GM19395 (cell line): ENCODE measurements at regions not wholly inside any gene's neighbourhood (a gene's known extent, or its start where the extent isn't known, plus 50 kb on each side); places are given as distances from the start of the nearest gene placed in this dataset.

ENCODE experiments used
- ATAC-seq: cut with Tn5 transposase; IDR thresholded peaks from one replicate; pipeline ENCODE4 v1.9.1; 2021; ENCODE audit warnings: mild to moderate bottlenecking, moderate library complexity; ENCODE audit not compliant: unreplicated experiment

DNA sequence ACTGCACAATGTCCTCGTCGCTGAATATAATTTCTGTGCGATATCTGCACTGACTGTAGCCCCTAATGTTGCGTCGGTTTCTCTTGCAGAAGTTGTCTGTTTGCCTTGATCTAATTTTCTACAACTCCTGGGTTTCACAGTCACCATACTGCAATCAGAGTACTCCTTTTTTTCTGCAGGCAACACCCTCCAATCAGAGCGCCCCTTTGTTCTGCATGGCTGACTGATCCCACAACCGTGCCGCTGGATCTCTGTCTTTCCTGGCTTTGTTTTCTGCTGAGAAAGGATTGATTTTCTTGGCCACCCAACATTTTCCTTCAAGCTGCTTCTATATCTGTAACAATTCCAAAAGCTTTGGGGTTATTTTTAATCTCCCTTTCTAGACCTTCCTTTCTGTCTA is 182.2 kb upstream of the SMARCA2 start:
- no peak for ATAC-seq

DNA sequence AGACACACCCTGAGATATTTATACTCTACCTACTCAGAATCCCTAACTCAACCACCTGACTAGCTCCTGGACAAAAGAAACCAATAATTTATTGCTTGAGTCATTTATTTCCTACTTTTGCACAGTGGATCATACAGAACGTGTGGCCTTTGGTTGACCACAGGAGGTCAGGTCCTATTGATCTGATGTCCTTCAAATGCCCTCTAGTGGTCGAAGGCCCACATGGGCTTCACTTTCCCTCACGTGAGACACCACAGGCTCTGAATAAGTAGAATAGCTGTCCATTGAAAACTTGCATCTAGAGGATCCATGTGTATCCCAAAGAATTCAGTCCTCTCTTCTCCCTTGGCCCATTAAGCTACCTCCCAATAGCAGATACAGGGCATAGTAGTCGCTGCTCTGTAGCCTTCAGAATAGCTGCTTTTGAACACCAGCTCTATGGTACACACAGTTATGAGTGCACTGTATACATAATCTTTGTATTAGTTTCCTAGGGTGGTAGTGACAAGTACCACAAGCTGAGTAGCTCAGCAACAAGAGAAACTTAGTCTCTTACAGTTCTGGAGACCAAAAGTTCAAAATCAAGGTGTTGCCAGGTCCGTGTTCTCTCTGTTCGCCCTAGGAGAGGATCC is 177.6 kb upstream of the SMARCA2 start:
- peak; percentile 79 for ATAC-seq

DNA sequence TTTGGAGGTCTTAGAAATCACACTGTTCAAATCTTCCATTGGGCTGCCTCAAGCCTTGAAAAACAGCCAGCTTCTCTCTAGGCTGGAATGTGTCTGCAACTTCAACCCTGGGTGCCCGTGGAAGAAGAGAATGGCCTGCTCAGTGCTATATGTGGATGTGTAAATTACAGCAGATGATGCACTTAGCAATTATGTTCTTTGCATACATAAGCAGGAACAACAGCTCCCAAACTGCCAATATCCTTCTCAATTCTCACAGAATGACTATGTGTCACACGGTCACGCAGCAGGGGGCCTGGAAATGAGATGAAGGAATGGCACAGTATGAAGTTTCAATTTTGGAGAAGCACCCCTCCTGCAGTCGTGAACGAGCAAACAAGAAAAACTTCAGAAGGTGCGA is 175.2 kb upstream of the SMARCA2 start:
- ATAC-seq, result no peak

DNA sequence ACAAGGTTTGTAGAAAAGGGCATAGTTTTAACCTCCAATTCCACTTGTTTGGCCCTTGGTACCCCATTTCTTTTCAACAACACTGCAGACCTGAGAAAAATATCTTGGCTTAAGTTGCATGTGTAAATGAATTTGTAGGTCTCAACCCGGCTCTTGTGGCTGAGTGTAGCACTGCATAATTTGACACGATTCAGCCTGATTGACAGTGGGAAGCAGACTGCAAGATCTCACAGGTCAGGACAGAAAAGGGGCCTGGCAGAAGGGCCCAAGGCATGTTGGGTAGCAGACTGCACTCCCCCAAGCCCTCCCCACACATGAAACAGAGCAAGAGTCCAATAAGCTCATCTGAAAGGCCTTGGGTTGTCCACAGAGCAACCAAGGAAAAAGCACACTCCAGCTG is 169.7 kb upstream of the SMARCA2 start:
- no peak for ATAC-seq

DNA sequence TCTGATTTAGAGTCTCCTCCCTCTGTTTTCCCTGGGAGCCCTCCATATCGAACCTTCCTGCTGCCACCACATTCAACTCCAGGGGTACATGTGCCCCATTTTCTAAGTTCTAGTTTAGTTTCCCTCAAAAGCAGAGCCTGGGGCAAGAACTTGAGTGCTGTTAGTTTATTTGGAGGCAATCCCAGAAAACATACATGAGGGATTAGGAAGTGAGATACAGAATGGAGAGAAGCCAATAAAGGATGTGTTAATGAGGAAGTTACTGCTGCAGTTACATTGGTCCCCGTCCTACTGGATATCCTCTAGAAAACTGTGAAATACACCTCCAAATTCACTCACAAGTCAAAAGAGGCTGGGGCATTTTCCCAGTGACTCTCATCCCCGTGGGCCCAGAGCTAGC is 159.4 kb upstream of the SMARCA2 start:
- no peak for ATAC-seq

DNA sequence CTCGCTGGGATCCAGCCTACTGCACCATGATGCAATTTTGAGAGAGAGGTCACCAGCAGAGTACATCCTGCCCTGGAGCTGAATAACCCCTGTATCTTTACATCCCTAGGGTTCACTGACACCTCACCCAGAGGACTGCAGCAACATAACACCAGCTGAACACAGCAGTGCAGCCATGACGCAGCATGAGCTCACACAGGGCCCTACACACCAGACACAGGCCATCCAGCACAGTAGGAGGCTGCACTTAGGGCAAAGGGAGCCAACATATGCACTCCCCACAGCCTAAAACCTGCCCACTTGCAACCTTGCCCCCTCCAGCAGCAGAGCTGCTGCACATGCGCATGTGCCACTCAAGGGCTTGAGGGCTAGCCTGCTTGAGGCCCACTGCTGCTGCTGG is 157.3 kb upstream of the SMARCA2 start:
- no peak for ATAC-seq

DNA sequence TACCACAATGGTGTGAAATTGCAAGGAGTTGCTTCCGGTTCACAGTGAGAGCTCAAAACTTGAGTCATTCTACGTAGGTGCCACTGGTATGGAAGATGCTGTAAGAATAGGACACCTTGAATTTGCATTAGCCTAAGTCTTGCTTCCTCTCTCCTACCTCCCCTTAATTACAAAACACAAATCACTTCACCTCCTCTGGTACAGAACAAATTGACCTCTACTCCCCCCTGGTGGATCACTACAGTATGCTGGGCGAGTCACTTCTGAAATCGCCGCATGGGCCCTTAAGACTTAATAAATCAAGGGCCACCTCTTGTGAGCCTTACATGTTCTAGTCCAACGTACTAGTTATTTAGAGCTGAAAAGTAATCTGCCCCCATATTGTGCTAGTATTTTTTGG is 145.3 kb upstream of the SMARCA2 start:
- ATAC-seq, result peak; percentile 91

DNA sequence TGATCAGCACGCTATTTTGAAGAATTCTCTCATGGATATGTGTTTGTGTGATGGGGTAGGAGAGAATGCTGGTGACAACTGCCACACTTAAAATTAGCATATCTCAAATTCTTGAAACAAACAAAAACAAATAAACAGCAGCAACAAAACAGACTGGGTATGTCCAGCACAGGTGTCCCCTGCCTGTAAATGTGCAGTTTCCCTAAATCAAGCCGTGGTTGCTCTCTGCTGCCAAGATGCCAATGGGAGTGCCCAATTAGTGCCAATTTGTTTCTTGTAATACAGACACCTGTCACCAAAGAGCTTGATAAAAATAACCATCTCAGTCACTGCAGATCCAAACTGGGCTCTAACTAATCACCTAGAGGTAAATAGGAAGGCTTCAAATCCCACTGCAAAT is 144.2 kb upstream of the SMARCA2 start:
- no peak for ATAC-seq

DNA sequence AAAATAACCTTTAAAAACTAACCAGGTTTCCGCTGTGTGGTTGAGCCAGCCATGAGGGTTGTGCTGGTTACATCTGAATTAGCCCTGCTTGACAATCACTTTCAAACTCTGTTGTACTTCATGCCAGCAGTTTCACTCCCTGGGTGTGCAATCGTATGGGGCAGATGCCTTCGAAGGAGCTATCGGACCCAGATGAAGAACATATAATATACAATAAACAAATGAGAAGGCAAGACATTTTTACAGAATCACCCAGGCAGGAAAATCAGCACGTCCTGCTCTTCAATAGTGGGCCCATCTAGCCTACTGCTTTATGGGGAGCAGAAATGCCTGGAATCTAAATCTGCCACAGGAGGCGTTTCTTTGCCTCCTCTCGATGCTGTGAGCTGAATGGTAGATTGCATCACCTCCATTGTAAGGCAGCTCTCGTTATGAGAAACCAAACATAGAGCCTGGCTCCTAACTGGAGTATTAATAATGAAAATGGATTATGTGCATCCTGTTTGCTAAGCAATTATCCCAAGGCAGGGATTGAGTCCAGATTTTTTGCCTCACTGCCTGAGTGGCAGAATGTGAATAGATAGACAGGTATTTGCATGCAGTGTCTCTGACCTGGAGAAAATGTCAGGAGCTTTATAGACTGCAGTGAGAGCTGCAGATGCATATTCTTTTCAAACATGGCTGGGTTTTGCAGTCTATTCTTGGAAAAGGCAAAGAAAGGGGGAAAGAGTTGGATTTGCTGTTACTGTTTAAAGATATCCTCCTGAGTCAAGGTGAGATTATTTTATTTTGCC is 143.3 kb upstream of the SMARCA2 start:
- ATAC-seq, result no peak

DNA sequence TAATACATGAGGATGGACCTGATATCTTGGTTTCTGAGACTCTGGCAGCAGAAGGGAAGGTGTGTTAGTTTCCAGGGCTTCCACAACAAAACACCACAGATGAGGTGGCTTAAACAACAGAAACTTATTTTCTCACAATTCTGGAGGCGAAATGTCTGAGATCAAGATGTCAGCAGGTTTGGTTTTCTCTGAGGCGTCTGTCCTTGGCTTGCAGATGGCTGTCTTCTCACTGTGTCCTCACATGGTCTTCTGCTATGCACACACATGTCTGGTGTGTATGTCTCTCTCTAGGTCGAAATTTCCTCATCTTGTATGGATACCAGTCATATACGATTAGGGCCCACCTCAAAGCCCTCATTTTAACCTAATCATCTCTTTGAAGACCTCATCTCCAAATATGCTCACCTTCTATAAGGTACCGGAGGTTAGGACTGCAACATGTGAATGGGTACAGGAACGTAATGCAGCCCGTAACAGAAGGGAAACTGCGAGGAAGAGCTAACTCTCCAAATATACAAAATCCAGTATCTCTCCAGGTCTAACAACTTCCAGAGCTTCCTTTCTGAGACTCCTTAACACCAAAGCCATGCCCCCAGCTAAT is 139.8 kb upstream of the SMARCA2 start:
- no peak for ATAC-seq

DNA sequence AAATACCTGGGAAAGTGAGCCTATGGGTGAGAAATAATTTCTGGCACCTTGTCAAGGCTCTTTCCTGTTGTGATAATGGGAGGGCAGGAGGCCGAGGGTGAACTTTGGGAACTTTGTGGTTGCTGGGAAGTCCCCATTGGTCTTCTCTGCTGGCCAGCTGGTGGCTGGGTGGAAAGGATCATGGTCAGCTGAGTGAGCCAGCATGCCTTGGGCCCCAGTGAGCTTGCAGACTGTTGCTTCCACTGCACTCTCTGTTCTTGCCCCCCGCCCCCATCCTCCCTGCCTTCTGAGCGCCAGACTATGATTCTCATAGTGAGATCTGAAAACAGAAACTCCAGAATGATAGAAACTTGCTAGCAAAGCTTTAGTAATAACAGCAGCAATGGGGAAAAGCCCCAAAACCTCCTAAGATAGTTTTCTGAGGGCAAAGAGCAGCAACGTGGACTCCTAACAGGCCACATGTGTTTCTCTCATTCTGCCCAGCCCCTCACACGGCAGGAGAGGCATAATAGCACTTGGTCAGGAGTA is 139.2 kb upstream of the SMARCA2 start:
- peak; percentile 78 for ATAC-seq

DNA sequence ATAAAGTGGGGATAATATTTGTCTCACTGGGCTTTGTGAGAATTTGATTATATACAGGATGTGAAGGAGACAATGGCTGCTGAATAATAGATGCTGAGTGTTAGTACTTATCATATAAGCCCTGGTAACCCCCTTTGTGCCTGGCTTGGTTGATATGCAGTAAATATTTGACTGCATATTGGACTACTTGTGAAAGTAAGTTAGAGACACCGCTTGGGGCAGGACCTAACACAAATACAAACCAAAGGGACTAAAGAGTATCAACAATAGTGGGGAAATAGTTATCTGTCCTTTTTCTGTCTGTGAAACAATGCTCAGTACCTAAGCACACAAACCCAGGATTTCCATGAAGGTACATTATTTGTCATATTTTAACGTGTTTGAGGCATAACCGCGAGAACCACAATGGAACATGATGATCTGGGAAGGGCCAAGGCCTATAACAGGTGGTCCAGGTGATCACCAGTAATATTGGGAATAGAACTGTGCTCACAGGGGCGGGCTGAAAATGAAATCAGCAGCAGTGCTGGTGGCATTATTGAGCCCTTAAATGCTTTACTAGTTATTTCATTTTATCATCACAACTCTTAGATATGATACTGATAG is 138.2 kb upstream of the SMARCA2 start:
- no peak for ATAC-seq

DNA sequence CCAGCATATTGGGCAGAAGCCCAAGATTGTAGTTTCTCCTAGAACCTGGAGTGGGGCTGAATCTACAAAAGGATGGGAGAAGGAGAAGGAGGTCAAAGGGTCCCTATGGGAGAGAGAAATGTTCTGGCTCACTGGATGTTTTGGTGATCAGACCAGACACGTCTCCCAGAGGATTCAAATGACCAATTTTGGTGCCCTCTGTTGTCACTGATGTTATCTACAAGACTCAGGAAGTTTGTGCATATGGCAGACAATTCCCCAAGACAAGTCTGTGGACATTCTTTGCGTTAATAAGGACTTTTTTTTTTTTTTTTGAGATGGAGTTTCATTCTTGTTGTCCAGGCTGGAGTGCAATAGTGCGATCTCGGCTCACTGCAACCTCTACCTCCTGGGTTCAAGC is 137.2 kb upstream of the SMARCA2 start:
- ATAC-seq, result no peak

DNA sequence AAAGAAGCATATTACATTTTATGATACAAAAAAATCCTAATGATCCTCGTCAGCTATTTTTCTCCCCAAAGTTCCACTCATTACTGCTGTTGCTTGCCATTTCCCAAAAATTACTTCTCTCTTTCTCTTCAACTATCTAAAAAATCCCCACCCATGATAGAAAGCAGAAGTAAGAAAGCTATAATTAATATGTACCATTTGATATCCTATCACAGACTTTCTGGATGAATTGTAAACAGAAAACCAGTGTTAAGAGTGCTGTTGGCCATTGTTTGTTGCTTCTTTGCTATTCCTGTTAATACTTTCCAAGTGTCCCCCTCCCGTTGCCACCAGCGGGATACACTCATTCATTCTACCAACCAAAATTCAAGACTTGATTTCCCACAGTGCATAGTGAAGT is 136.3 kb upstream of the SMARCA2 start:
- no peak for ATAC-seq

DNA sequence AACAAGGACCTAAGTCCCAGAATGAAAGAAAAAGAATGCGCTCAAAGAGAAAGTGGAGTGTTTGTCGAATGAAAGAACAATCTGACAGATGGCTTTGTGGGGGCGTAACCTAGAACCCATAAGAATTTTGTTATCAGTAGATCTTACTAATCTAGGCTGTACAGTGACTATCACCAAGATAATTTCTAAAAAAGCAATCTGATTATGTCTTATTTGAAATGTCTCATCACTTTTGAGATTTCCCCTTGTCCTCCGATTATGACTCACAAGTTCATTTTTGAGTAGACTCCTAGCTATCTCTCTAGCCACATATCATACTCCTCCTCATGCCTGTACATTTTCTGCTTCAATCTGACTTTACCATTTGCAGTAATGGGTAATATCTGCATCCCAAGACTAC is 135.6 kb upstream of the SMARCA2 start:
- ATAC-seq, result peak; percentile 26

DNA sequence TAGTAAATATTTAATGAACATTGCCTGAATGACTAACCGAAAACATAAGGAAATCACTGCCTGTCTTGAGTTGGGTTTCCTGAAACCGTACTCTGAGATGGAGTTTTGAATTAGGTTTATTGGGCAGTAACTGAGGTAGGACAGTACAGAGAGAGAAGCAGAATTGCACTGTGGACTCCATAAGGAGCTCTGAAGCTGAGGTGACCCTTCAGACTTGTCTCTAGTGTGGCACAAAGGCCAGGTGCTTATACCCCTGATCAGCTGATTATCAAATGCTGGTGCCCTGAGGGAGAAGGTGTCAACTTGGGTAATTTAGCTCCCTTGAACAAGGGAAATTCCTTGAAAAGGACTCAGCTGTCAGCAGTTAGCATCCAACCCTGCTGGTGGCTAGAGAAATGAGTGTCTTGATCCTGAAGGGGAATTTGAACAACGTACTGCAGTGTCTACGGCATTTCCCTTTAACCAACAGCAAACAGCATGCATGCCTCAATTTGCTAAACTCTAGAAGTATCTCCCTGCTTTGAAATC is 135.0 kb upstream of the SMARCA2 start:
- ATAC-seq, result no peak

DNA sequence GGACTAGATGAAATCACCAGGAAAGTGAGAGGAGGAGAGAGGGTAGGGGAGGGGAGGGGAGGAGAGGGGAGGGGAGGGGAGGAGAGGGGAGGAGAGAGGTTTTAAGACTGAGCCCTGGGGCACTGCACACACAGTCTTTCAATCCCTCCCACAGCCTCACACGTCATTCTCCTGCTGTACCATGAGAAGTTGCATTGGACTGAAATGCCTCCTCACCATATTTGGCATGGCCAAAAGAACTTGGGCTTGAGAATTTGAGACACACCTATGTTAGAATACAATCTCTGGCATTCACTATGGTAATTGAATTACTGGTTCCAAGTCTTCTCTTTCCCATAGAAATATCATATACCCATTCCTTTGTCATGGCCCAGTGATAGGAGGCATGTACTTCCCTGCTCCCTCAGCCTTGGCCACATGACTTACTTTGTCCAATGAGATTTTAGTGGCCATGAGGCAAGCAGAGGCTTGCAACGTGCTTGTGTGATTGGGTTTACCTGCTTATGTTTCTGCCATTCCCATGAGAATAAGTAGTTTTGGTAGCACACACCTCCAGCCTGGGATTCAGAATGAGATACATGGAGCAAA is 133.3 kb upstream of the SMARCA2 start:
- no peak for ATAC-seq

DNA sequence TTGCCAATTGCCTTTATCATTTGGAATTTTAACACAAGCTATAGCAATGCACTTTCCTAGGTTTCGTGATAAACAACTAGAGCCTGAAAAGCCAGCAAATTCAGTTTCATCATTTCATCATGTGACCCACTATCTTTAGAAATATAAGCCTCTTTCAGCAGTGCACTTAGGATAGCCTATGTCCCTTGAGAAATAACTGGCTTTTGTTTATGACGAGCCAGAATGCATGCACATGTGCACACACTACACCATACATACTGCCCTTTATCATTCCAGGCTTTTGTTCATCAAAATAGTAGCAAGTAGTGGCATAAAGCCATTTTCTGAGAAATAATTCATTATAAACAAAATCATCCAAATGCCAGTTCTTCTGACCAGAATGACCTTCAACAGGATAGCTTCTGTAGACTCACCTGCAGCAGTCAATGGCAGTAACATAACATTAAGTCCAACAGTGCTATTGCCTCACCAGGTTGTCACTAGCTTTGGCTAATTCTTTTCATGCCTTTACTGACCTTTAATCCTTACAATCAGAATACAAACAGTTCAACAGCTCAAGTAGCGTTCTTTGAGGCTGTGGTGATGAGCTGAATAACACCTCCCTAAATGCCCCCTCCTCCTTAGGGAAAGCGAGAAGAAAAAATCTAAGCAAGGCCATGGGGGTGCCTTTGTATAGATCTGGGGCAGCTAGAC is 132.3 kb upstream of the SMARCA2 start:
- ATAC-seq, result no peak

DNA sequence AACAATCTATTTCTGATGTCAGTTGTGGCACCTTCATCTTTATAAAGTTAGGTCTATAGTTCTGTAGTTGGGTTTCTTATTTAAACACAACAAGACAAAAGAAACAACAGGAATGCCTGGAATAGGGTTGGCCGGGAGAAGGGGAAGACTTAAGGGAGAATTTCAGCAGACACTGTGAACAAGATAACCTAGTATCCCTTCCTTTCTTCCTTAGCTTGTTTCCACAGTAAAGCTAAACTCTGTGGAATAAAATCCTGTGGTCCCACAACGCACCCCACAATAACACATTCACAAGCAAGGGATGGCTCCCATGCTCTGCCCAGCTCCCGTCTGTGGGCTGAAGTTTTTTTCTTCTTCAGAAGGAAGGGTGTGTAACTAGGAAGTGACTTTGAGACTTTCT is 124.9 kb upstream of the SMARCA2 start:
- ATAC-seq, result no peak

DNA sequence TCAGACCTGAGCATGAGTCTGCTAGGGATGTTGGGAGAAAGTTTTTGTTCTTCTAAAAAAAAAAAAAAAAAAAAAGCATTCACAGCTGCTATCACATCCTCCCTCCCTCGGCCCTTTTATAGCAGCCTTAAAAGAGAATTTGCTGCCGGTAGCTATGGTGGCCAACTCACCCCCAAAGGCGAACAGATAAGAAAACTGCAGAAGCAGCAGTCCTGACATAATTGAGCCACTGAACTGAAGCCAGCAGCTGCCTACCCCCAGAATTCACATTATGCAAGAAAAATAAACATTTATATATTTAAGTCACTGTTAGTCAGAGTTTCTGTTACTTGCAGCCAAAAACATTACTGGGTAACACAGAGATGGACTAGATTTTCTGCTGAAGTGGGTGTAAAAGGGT is 124.3 kb upstream of the SMARCA2 start:
- ATAC-seq, result no peak
